H9 (cell line): ENCODE measurements at regions not wholly inside any gene's neighbourhood (a gene's known extent, or its start where the extent isn't known, plus 50 kb on each side); places are given as distances from the start of the nearest gene placed in this dataset.

ENCODE experiments used
- DNase-seq: peaks from one replicate; pipeline ENCODE4 v3.0.0-alpha.2; 2017
- H2AFZ ChIP-seq: one replicate; pipeline ENCODE4 v1.6.1; 2013; ENCODE audit warnings: mild to moderate bottlenecking, low read length, control low read depth, moderate library complexity
- H2AK5ac ChIP-seq: 2 replicates; pipeline ENCODE4 v1.6.1; 2013; ENCODE audit warnings: low read length, control low read depth, mixed read lengths; ENCODE audit not compliant: insufficient read length
- H2BK120ac ChIP-seq: one replicate; pipeline ENCODE4 v1.6.1; 2013; ENCODE audit warnings: low read depth, mild to moderate bottlenecking, low read length, control low read depth, inconsistent platforms; ENCODE audit not compliant: poor library complexity, severe bottlenecking
- H2BK12ac ChIP-seq: 2 replicates; pipeline ENCODE4 v1.6.1; 2013; ENCODE audit warnings: low read length, control low read depth, mixed read lengths, low read depth; ENCODE audit not compliant: insufficient read length
- H2BK15ac ChIP-seq: 2 replicates; pipeline ENCODE4 v1.6.1; 2013; ENCODE audit warnings: low read depth, low read length, control low read depth
- H2BK20ac ChIP-seq: one replicate; pipeline ENCODE4 v1.6.1; 2013; ENCODE audit warnings: low read depth, mild to moderate bottlenecking, low read length, control low read depth, inconsistent platforms; ENCODE audit not compliant: poor library complexity, severe bottlenecking
- H2BK5ac ChIP-seq: 2 replicates; pipeline ENCODE4 v1.6.1; 2013; ENCODE audit warnings: low read length, control low read depth, mixed read lengths; ENCODE audit not compliant: insufficient read length
- H3K14ac ChIP-seq: 2 replicates; pipeline ENCODE4 v1.6.1; 2013; ENCODE audit warnings: low read length, control low read depth; ENCODE audit not compliant: insufficient read depth
- H3K18ac ChIP-seq: 2 replicates; pipeline ENCODE4 v1.6.1; 2013; ENCODE audit warnings: low read depth, mild to moderate bottlenecking, mixed read lengths, low read length, control low read depth; ENCODE audit not compliant: insufficient read length
- H3K23ac ChIP-seq: 2 replicates; pipeline ENCODE4 v1.6.1; 2013; ENCODE audit warnings: low read length, control low read depth, mixed read lengths, low read depth; ENCODE audit not compliant: insufficient read length
- H3K23me2 ChIP-seq: 2 replicates; pipeline ENCODE4 v1.6.1; 2013; ENCODE audit warnings: low read depth, mild to moderate bottlenecking, mixed read lengths, low read length, control low read depth; ENCODE audit not compliant: insufficient read length, poor library complexity, severe bottlenecking
- H3K27ac ChIP-seq: 2 replicates; pipeline ENCODE4 v1.5.1; 2013; ENCODE audit warnings: low read length, control low read depth, mixed read lengths, low read depth; ENCODE audit not compliant: insufficient read length
- H3K27me3 ChIP-seq: 2 replicates; pipeline ENCODE4 v1.6.1; 2013; ENCODE audit warnings: low read length, control low read depth, inconsistent platforms; ENCODE audit not compliant: insufficient read depth
- H3K4ac ChIP-seq: 2 replicates; pipeline ENCODE4 v1.6.1; 2013; ENCODE audit warnings: low read depth, mild to moderate bottlenecking, control low read depth, inconsistent platforms, low read length, moderate library complexity
- H3K4me1 ChIP-seq: 2 replicates; pipeline ENCODE4 v1.6.1; 2013; ENCODE audit warnings: low read length, control low read depth, inconsistent platforms; ENCODE audit not compliant: insufficient read depth
- H3K4me2 ChIP-seq: 2 replicates; pipeline ENCODE4 v1.6.1; 2013; ENCODE audit warnings: low read length, control low read depth, mixed read lengths; ENCODE audit not compliant: insufficient read length, insufficient read depth
- H3K56ac ChIP-seq: 2 replicates; pipeline ENCODE4 v1.6.1; 2013; ENCODE audit warnings: low read depth, mild to moderate bottlenecking, mixed read lengths, low read length, control low read depth; ENCODE audit not compliant: insufficient read length
- H3K79me1 ChIP-seq: 2 replicates; pipeline ENCODE4 v1.6.1; 2013; ENCODE audit warnings: low read depth, mild to moderate bottlenecking, moderate library complexity, low read length, control low read depth, inconsistent platforms; ENCODE audit not compliant: insufficient read depth, poor library complexity, severe bottlenecking
- H3K79me2 ChIP-seq: 2 replicates; pipeline ENCODE4 v1.6.1; 2013; ENCODE audit warnings: low read length, control low read depth, inconsistent platforms; ENCODE audit not compliant: insufficient read depth
- H3K9ac ChIP-seq: 2 replicates; pipeline ENCODE4 v1.6.1; 2013; ENCODE audit warnings: low read length, control low read depth, mixed read lengths; ENCODE audit not compliant: insufficient read length; ENCODE audit errors: extremely low read depth
- H3K9me3 ChIP-seq: one replicate; pipeline ENCODE4 v1.6.1; 2013; ENCODE audit warnings: low read depth, low read length, inconsistent platforms; ENCODE audit not compliant: control insufficient read depth
- H3T11ph ChIP-seq: one replicate; pipeline ENCODE4 v1.6.1; 2013; ENCODE audit warnings: mild to moderate bottlenecking, low read length, control low read depth, inconsistent platforms
- H4K20me1 ChIP-seq: one replicate; pipeline ENCODE4 v1.6.1; 2013; ENCODE audit not compliant: control insufficient read depth, insufficient read length, insufficient read depth
- H4K5ac ChIP-seq: 2 replicates; pipeline ENCODE4 v1.6.1; 2013; ENCODE audit warnings: low read depth, mild to moderate bottlenecking, mixed read lengths, low read length, control low read depth; ENCODE audit not compliant: insufficient read length
- H4K8ac ChIP-seq: replicated peaks from 2 replicates; pipeline ENCODE4 v1.6.1; 2013; ENCODE audit warnings: low read length, control low read depth, mixed read lengths, low read depth; ENCODE audit not compliant: insufficient read length
- H4K91ac ChIP-seq: 2 replicates; pipeline ENCODE4 v1.6.1; 2013; ENCODE audit warnings: low read depth, mild to moderate bottlenecking, moderate library complexity, mixed read lengths, low read length, control low read depth; ENCODE audit not compliant: insufficient read length
- H3K27ac Mint-ChIP-seq, 3 experiments: 2 replicates in 2 of 3; 3 replicates in 1 of 3; pipeline ENCODE4 v1.8.0; 2020 to 2021; ENCODE audit warnings: mixed read lengths in 3 of 3, mild to moderate bottlenecking in 1 of 3, moderate library complexity in 1 of 3
- H3K27me3 Mint-ChIP-seq: 2 replicates; pipeline ENCODE4 v1.8.0; 2021; ENCODE audit warnings: low read depth, mild to moderate bottlenecking, moderate library complexity, mixed read lengths
- H3K36me3 Mint-ChIP-seq, 3 experiments: 2 replicates in 2 of 3; 3 replicates in 1 of 3; pipeline ENCODE4 v1.8.0; 2020 to 2021; ENCODE audit warnings: low read depth in 3 of 3, mixed read lengths in 3 of 3; ENCODE audit not compliant: insufficient read depth in 1 of 3
- H3K4me1 Mint-ChIP-seq, 2 experiments: 2 replicates each; pipeline ENCODE4 v1.8.0; 2020; ENCODE audit warnings: mixed read lengths in 2 of 2
- H3K4me3 Mint-ChIP-seq, 2 experiments: 2 replicates in 1 of 2; 3 replicates in 1 of 2; pipeline ENCODE4 v1.8.0; 2020 to 2021; ENCODE audit warnings: mild to moderate bottlenecking in 2 of 2, mixed read lengths in 2 of 2, moderate library complexity in 1 of 2
- H3K9me3 Mint-ChIP-seq, 2 experiments: 2 replicates in 1 of 2; 3 replicates in 1 of 2; pipeline ENCODE4 v1.8.0; 2020; ENCODE audit warnings: mild to moderate bottlenecking in 2 of 2, mixed read lengths in 2 of 2, moderate library complexity in 1 of 2
- WGBS: extraction: QIAGEN DNeasy Blood & Tissue Kit; methylation state at CpG from one replicate; pipeline ENCODE4 v1.1.7; 2013; ENCODE audit warnings: missing lambda C conversion rate, low lambda C conversion rate, mixed read lengths; ENCODE audit not compliant: insufficient read length; ENCODE audit errors: extremely low coverage; 5-methylcytosine and 5-hydroxymethylcytosine counted together
- TF ChIP-seq, protein P1 (sequence below): fragments of 200-600 bp; sonication (generic); conservative IDR thresholded peaks from 3 replicates; pipeline ENCODE4 v1.8.0; 2021; ENCODE audit warnings: antibody characterized with exemption, mild to moderate bottlenecking

DNA sequence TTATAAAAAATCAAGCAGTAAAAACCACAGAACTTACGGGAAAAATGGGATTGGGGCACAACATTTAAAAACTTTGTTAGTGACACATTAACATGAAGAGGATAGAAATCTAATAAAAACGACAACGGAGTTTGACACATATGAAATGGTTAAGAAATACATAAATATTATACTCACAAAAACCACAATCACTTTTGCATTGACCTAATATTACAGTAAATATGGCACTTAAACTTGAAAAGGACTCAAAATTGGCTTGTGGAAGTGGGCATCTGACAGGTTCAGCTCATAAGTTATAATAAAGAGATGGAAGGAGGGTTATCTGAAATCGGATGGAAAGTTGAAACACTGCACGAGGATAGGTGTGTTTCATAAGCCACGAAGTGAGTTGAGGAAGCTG, 523.7 kb downstream of the TFAP2B start:
- no peak overlapping the region for H2BK15ac ChIP-seq
- no CpG with 5 or more reads among the region's 6 CpGs for WGBS
- H3K27ac Mint-ChIP-seq: no peak overlapping the region

More for the DNA sequence above, 523.7 kb downstream of the TFAP2B start:
- H2BK5ac ChIP-seq: no peak overlapping the region
- no peak overlapping the region for H3K18ac ChIP-seq
- no peaks in the 10 kb centered on the region; the same call in 1 of the 2 replicates for H3K4me1 ChIP-seq
- Mint-ChIP-seq H3K27me3 (peaks cover 26% of the 10 kb centered on the region), H3K4me3 (no peak overlapping the region), H3K36me3 (no peaks in the 10 kb centered on the region), H3K9me3 (peaks cover 0 to 5% of the 10 kb centered on the region in 2 experiments; a peak in 3 of 5 replicates), H3K4me1 (no peaks in the 10 kb centered on the region)
- no peak overlapping the region for H2BK20ac ChIP-seq
- TF ChIP-seq, protein P1, sequence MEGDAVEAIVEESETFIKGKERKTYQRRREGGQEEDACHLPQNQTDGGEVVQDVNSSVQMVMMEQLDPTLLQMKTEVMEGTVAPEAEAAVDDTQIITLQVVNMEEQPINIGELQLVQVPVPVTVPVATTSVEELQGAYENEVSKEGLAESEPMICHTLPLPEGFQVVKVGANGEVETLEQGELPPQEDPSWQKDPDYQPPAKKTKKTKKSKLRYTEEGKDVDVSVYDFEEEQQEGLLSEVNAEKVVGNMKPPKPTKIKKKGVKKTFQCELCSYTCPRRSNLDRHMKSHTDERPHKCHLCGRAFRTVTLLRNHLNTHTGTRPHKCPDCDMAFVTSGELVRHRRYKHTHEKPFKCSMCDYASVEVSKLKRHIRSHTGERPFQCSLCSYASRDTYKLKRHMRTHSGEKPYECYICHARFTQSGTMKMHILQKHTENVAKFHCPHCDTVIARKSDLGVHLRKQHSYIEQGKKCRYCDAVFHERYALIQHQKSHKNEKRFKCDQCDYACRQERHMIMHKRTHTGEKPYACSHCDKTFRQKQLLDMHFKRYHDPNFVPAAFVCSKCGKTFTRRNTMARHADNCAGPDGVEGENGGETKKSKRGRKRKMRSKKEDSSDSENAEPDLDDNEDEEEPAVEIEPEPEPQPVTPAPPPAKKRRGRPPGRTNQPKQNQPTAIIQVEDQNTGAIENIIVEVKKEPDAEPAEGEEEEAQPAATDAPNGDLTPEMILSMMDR: no peak
- no peak overlapping the region for H3K4ac ChIP-seq
- no peak overlapping the region for H2AK5ac ChIP-seq
- no peaks in the 10 kb centered on the region for H3K79me1 ChIP-seq
- H4K20me1 ChIP-seq: no peaks in the 10 kb centered on the region
- H3K27me3 ChIP-seq: no peaks in the 10 kb centered on the region
- no peaks in the 10 kb centered on the region for H3K79me2 ChIP-seq
- H3K4me2 ChIP-seq: no peak overlapping the region
- H2BK12ac ChIP-seq: no peak overlapping the region
- H2AFZ ChIP-seq: no peak overlapping the region
- no peak overlapping the region for H3K9ac ChIP-seq
- no peak overlapping the region for H3K27ac ChIP-seq
- H3K23ac ChIP-seq: no peak overlapping the region
- H2BK120ac ChIP-seq: no peak overlapping the region
- no peak overlapping the region for H3T11ph ChIP-seq
- no peak overlapping the region for H4K8ac ChIP-seq
- no peaks in the 10 kb centered on the region for H3K23me2 ChIP-seq
- H3K9me3 ChIP-seq: no peaks in the 10 kb centered on the region
- no peak overlapping the region for H3K56ac ChIP-seq
- no peak overlapping the region for H4K91ac ChIP-seq
- no peak overlapping the region for H4K5ac ChIP-seq
- H3K14ac ChIP-seq: no peak overlapping the region
- DNase-seq: no peak
